ENCODE measurements at regions not wholly inside any gene's neighbourhood (a gene's known extent, or its start where the extent isn't known, plus 50 kb on each side); places are given as distances from the start of the nearest gene placed in this dataset.

DNA sequence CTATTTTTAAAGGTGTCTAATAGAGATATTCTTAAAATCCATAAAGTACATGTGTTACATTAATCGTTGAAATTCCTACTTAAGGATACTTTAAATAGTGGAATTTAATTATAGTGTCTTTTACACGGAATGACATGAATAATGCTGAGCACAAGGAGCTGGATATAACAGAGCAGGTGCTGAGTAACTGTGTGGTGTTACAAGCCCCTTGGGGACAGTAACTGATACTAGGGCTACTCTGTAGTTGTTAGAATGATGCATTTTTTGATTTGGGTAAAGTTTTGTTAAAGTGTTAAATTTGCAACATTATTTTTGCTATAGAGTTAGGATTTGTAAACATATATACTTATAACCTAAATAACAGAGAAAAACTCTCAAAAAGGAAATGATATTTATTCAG lies 1496.1 kb downstream of the OTOL1 start:
- TF ChIP-seq, protein P1, sequence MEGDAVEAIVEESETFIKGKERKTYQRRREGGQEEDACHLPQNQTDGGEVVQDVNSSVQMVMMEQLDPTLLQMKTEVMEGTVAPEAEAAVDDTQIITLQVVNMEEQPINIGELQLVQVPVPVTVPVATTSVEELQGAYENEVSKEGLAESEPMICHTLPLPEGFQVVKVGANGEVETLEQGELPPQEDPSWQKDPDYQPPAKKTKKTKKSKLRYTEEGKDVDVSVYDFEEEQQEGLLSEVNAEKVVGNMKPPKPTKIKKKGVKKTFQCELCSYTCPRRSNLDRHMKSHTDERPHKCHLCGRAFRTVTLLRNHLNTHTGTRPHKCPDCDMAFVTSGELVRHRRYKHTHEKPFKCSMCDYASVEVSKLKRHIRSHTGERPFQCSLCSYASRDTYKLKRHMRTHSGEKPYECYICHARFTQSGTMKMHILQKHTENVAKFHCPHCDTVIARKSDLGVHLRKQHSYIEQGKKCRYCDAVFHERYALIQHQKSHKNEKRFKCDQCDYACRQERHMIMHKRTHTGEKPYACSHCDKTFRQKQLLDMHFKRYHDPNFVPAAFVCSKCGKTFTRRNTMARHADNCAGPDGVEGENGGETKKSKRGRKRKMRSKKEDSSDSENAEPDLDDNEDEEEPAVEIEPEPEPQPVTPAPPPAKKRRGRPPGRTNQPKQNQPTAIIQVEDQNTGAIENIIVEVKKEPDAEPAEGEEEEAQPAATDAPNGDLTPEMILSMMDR (IDR thresholded peaks at IDR 0.05), result no peak
- TF ChIP-seq POLR2A (IDR thresholded peaks at IDR 0.05), result no peak
